ACC112 (cell line): ENCODE measurements at regions not wholly inside any gene's neighbourhood (a gene's known extent, or its start where the extent isn't known, plus 50 kb on each side); places are given as distances from the start of the nearest gene placed in this dataset.

Experiments
- H2AFZ ChIP-seq: fragments of 200-600 bp; sonication (generic); one replicate; pipeline ENCODE4 v1.6.0; 2017; ENCODE audit warnings: antibody characterized with exemption, low read length; ENCODE audit not compliant: unreplicated experiment
- H3K27ac ChIP-seq: fragments of 200-600 bp; sonication (generic); 2 replicates; pipeline ENCODE4 v1.5.1; 2014; ENCODE audit warnings: low read depth, mild to moderate bottlenecking, antibody characterized with exemption, low read length, moderate library complexity
- H3K27me3 ChIP-seq: fragments of 200-600 bp; sonication (generic); 2 replicates; pipeline ENCODE4 v1.6.1; 2014; ENCODE audit warnings: mild to moderate bottlenecking, antibody characterized with exemption, low read length, moderate library complexity, mixed read lengths; ENCODE audit not compliant: insufficient read depth
- H3K36me3 ChIP-seq: fragments of 200-600 bp; sonication (generic); 2 replicates; pipeline ENCODE4 v1.6.1; 2016; ENCODE audit warnings: mild to moderate bottlenecking, antibody characterized with exemption, low read length, moderate library complexity, mixed read lengths; ENCODE audit not compliant: insufficient read depth
- H3K4me1 ChIP-seq: fragments of 200-600 bp; sonication (generic); one replicate; pipeline ENCODE4 v1.6.1; 2016; ENCODE audit warnings: low read length, mixed read lengths; ENCODE audit not compliant: insufficient read depth, unreplicated experiment, control insufficient read depth
- H3K4me3 ChIP-seq: fragments of 200-600 bp; sonication (generic); 2 replicates; pipeline ENCODE4 v1.5.1; 2014; ENCODE audit warnings: mild to moderate bottlenecking, low read depth, low read length
- H3K79me2 ChIP-seq: fragments of 200-600 bp; sonication (generic); one replicate; pipeline ENCODE4 v1.6.0; 2016; ENCODE audit warnings: low read length; ENCODE audit not compliant: control insufficient read depth, unreplicated experiment, insufficient read depth

GRCh38 chr11:127766734-127767133 is 766.2 kb upstream of the KIRREL3 start:
- no peak overlapping the region for H2AFZ ChIP-seq
- peaks cover 3% of the 10 kb centered on the region; the same call in 1 of the 2 replicates for H3K27me3 ChIP-seq
- no peak overlapping the region for H3K27ac ChIP-seq
- no peaks in the 10 kb centered on the region for H3K79me2 ChIP-seq
- no peak overlapping the region for H3K4me3 ChIP-seq
- no peaks in the 10 kb centered on the region for H3K4me1 ChIP-seq
- no peaks in the 10 kb centered on the region for H3K36me3 ChIP-seq

- no peak overlapping the region for H2AFZ ChIP-seq
- H3K36me3 ChIP-seq, result no peaks in the 10 kb centered on the region
- H3K27ac ChIP-seq, result no peak overlapping the region
- H3K27me3 ChIP-seq, result no peaks in the 10 kb centered on the region
- H3K4me3 ChIP-seq, result no peak overlapping the region
- H3K4me1 ChIP-seq, result no peaks in the 10 kb centered on the region
- H3K79me2 ChIP-seq, result no peaks in the 10 kb centered on the region
These were observed 738.3 kb upstream of the KIRREL3 start for GRCh38 chr11:127738771-127739286.

- Histone ChIP-seq H3K4me3 (no peak overlapping the region), H3K27me3 (no peaks in the 10 kb centered on the region), H3K27ac (no peak overlapping the region), H2AFZ (no peak overlapping the region), H3K79me2 (no peaks in the 10 kb centered on the region), H3K36me3 (no peaks in the 10 kb centered on the region), H3K4me1 (no peaks in the 10 kb centered on the region)
These were observed 736.9 kb upstream of the KIRREL3 start for GRCh38 chr11:127737499-127737898.

- Histone ChIP-seq H2AFZ (no peak overlapping the region), H3K27ac (no peak overlapping the region), H3K4me3 (no peak overlapping the region), H3K79me2 (no peaks in the 10 kb centered on the region), H3K36me3 (no peaks in the 10 kb centered on the region), H3K4me1 (no peaks in the 10 kb centered on the region), H3K27me3 (no peaks in the 10 kb centered on the region)
These were observed 733.0 kb upstream of the KIRREL3 start for GRCh38 chr11:127733552-127733951.

- Histone ChIP-seq H3K27ac (no peak overlapping the region), H3K4me1 (no peaks in the 10 kb centered on the region), H2AFZ (no peak overlapping the region), H3K36me3 (no peaks in the 10 kb centered on the region), H3K4me3 (no peak overlapping the region), H3K79me2 (no peaks in the 10 kb centered on the region), H3K27me3 (no peaks in the 10 kb centered on the region)
These were observed 725.8 kb upstream of the KIRREL3 start for GRCh38 chr11:127726367-127726766.

- no peaks in the 10 kb centered on the region for H3K79me2 ChIP-seq
- no peak overlapping the region for H3K4me3 ChIP-seq
- no peak overlapping the region for H2AFZ ChIP-seq
- H3K27ac ChIP-seq, result no peak overlapping the region
- H3K27me3 ChIP-seq, result no peaks in the 10 kb centered on the region
- no peaks in the 10 kb centered on the region for H3K4me1 ChIP-seq
- no peaks in the 10 kb centered on the region for H3K36me3 ChIP-seq
These were observed 723.1 kb upstream of the KIRREL3 start for GRCh38 chr11:127723714-127724113.

GRCh38 chr11:127713226-127713625 is 712.7 kb upstream of the KIRREL3 start:
- no peak overlapping the region for H2AFZ ChIP-seq
- H3K36me3 ChIP-seq, result no peaks in the 10 kb centered on the region
- H3K27ac ChIP-seq, result no peak overlapping the region
- H3K79me2 ChIP-seq, result no peaks in the 10 kb centered on the region
- no peak overlapping the region for H3K4me3 ChIP-seq
- H3K4me1 ChIP-seq, result no peaks in the 10 kb centered on the region
- H3K27me3 ChIP-seq, result no peaks in the 10 kb centered on the region

GRCh38 chr11:127711748-127712147 is 711.2 kb upstream of the KIRREL3 start:
- Histone ChIP-seq H3K4me1 (no peaks in the 10 kb centered on the region), H3K79me2 (no peaks in the 10 kb centered on the region), H3K27me3 (no peaks in the 10 kb centered on the region), H3K27ac (no peak overlapping the region), H3K36me3 (no peaks in the 10 kb centered on the region), H2AFZ (no peak overlapping the region), H3K4me3 (no peak overlapping the region)

- Histone ChIP-seq H3K36me3 (no peaks in the 10 kb centered on the region), H3K4me3 (no peak overlapping the region), H3K4me1 (no peaks in the 10 kb centered on the region), H3K27ac (no peak overlapping the region), H3K27me3 (no peaks in the 10 kb centered on the region), H2AFZ (no peak overlapping the region), H3K79me2 (no peaks in the 10 kb centered on the region)
These were observed 710.3 kb upstream of the KIRREL3 start for GRCh38 chr11:127710831-127711230.

- Histone ChIP-seq H3K79me2 (no peaks in the 10 kb centered on the region), H3K27ac (no peak overlapping the region), H3K4me1 (no peaks in the 10 kb centered on the region), H2AFZ (no peak overlapping the region), H3K36me3 (no peaks in the 10 kb centered on the region), H3K27me3 (no peaks in the 10 kb centered on the region), H3K4me3 (no peak overlapping the region)
These were observed 709.4 kb upstream of the KIRREL3 start for GRCh38 chr11:127709960-127710359.

GRCh38 chr11:127693686-127694085 is 693.1 kb upstream of the KIRREL3 start:
- Histone ChIP-seq H3K27ac (no peak overlapping the region), H2AFZ (no peak overlapping the region), H3K36me3 (no peaks in the 10 kb centered on the region), H3K27me3 (peaks cover 2% of the 10 kb centered on the region; the same call in 1 of the 2 replicates), H3K79me2 (no peaks in the 10 kb centered on the region), H3K4me3 (no peak overlapping the region), H3K4me1 (no peaks in the 10 kb centered on the region)
